H9 (cell line): ENCODE measurements at regions not wholly inside any gene's neighbourhood (a gene's known extent, or its start where the extent isn't known, plus 50 kb on each side); places are given as distances from the start of the nearest gene placed in this dataset.

ENCODE experiments used
- DNase-seq: peaks from one replicate; pipeline ENCODE4 v3.0.0-alpha.2; 2017
- H2AFZ ChIP-seq: one replicate; pipeline ENCODE4 v1.6.1; 2013; ENCODE audit warnings: mild to moderate bottlenecking, low read length, control low read depth, moderate library complexity
- H2AK5ac ChIP-seq: 2 replicates; pipeline ENCODE4 v1.6.1; 2013; ENCODE audit warnings: low read length, control low read depth, mixed read lengths; ENCODE audit not compliant: insufficient read length
- H2BK120ac ChIP-seq: one replicate; pipeline ENCODE4 v1.6.1; 2013; ENCODE audit warnings: low read depth, mild to moderate bottlenecking, low read length, control low read depth, inconsistent platforms; ENCODE audit not compliant: poor library complexity, severe bottlenecking
- H2BK12ac ChIP-seq: 2 replicates; pipeline ENCODE4 v1.6.1; 2013; ENCODE audit warnings: low read length, control low read depth, mixed read lengths, low read depth; ENCODE audit not compliant: insufficient read length
- H2BK15ac ChIP-seq: 2 replicates; pipeline ENCODE4 v1.6.1; 2013; ENCODE audit warnings: low read depth, low read length, control low read depth
- H2BK20ac ChIP-seq: one replicate; pipeline ENCODE4 v1.6.1; 2013; ENCODE audit warnings: low read depth, mild to moderate bottlenecking, low read length, control low read depth, inconsistent platforms; ENCODE audit not compliant: poor library complexity, severe bottlenecking
- H2BK5ac ChIP-seq: 2 replicates; pipeline ENCODE4 v1.6.1; 2013; ENCODE audit warnings: low read length, control low read depth, mixed read lengths; ENCODE audit not compliant: insufficient read length
- H3K14ac ChIP-seq: 2 replicates; pipeline ENCODE4 v1.6.1; 2013; ENCODE audit warnings: low read length, control low read depth; ENCODE audit not compliant: insufficient read depth
- H3K18ac ChIP-seq: 2 replicates; pipeline ENCODE4 v1.6.1; 2013; ENCODE audit warnings: low read depth, mild to moderate bottlenecking, mixed read lengths, low read length, control low read depth; ENCODE audit not compliant: insufficient read length
- H3K23ac ChIP-seq: 2 replicates; pipeline ENCODE4 v1.6.1; 2013; ENCODE audit warnings: low read length, control low read depth, mixed read lengths, low read depth; ENCODE audit not compliant: insufficient read length
- H3K23me2 ChIP-seq: 2 replicates; pipeline ENCODE4 v1.6.1; 2013; ENCODE audit warnings: low read depth, mild to moderate bottlenecking, mixed read lengths, low read length, control low read depth; ENCODE audit not compliant: insufficient read length, poor library complexity, severe bottlenecking
- H3K27ac ChIP-seq: 2 replicates; pipeline ENCODE4 v1.5.1; 2013; ENCODE audit warnings: low read length, control low read depth, mixed read lengths, low read depth; ENCODE audit not compliant: insufficient read length
- H3K27me3 ChIP-seq: 2 replicates; pipeline ENCODE4 v1.6.1; 2013; ENCODE audit warnings: low read length, control low read depth, inconsistent platforms; ENCODE audit not compliant: insufficient read depth
- H3K4ac ChIP-seq: 2 replicates; pipeline ENCODE4 v1.6.1; 2013; ENCODE audit warnings: low read depth, mild to moderate bottlenecking, control low read depth, inconsistent platforms, low read length, moderate library complexity
- H3K4me1 ChIP-seq: 2 replicates; pipeline ENCODE4 v1.6.1; 2013; ENCODE audit warnings: low read length, control low read depth, inconsistent platforms; ENCODE audit not compliant: insufficient read depth
- H3K4me2 ChIP-seq: 2 replicates; pipeline ENCODE4 v1.6.1; 2013; ENCODE audit warnings: low read length, control low read depth, mixed read lengths; ENCODE audit not compliant: insufficient read length, insufficient read depth
- H3K56ac ChIP-seq: 2 replicates; pipeline ENCODE4 v1.6.1; 2013; ENCODE audit warnings: low read depth, mild to moderate bottlenecking, mixed read lengths, low read length, control low read depth; ENCODE audit not compliant: insufficient read length
- H3K79me1 ChIP-seq: 2 replicates; pipeline ENCODE4 v1.6.1; 2013; ENCODE audit warnings: low read depth, mild to moderate bottlenecking, moderate library complexity, low read length, control low read depth, inconsistent platforms; ENCODE audit not compliant: insufficient read depth, poor library complexity, severe bottlenecking
- H3K79me2 ChIP-seq: 2 replicates; pipeline ENCODE4 v1.6.1; 2013; ENCODE audit warnings: low read length, control low read depth, inconsistent platforms; ENCODE audit not compliant: insufficient read depth
- H3K9ac ChIP-seq: 2 replicates; pipeline ENCODE4 v1.6.1; 2013; ENCODE audit warnings: low read length, control low read depth, mixed read lengths; ENCODE audit not compliant: insufficient read length; ENCODE audit errors: extremely low read depth
- H3K9me3 ChIP-seq: one replicate; pipeline ENCODE4 v1.6.1; 2013; ENCODE audit warnings: low read depth, low read length, inconsistent platforms; ENCODE audit not compliant: control insufficient read depth
- H3T11ph ChIP-seq: one replicate; pipeline ENCODE4 v1.6.1; 2013; ENCODE audit warnings: mild to moderate bottlenecking, low read length, control low read depth, inconsistent platforms
- H4K20me1 ChIP-seq: one replicate; pipeline ENCODE4 v1.6.1; 2013; ENCODE audit not compliant: control insufficient read depth, insufficient read length, insufficient read depth
- H4K5ac ChIP-seq: 2 replicates; pipeline ENCODE4 v1.6.1; 2013; ENCODE audit warnings: low read depth, mild to moderate bottlenecking, mixed read lengths, low read length, control low read depth; ENCODE audit not compliant: insufficient read length
- H4K8ac ChIP-seq: replicated peaks from 2 replicates; pipeline ENCODE4 v1.6.1; 2013; ENCODE audit warnings: low read length, control low read depth, mixed read lengths, low read depth; ENCODE audit not compliant: insufficient read length
- H4K91ac ChIP-seq: 2 replicates; pipeline ENCODE4 v1.6.1; 2013; ENCODE audit warnings: low read depth, mild to moderate bottlenecking, moderate library complexity, mixed read lengths, low read length, control low read depth; ENCODE audit not compliant: insufficient read length
- H3K27ac Mint-ChIP-seq, 3 experiments: 2 replicates in 2 of 3; 3 replicates in 1 of 3; pipeline ENCODE4 v1.8.0; 2020 to 2021; ENCODE audit warnings: mixed read lengths in 3 of 3, mild to moderate bottlenecking in 1 of 3, moderate library complexity in 1 of 3
- H3K27me3 Mint-ChIP-seq: 2 replicates; pipeline ENCODE4 v1.8.0; 2021; ENCODE audit warnings: low read depth, mild to moderate bottlenecking, moderate library complexity, mixed read lengths
- H3K36me3 Mint-ChIP-seq, 3 experiments: 2 replicates in 2 of 3; 3 replicates in 1 of 3; pipeline ENCODE4 v1.8.0; 2020 to 2021; ENCODE audit warnings: low read depth in 3 of 3, mixed read lengths in 3 of 3; ENCODE audit not compliant: insufficient read depth in 1 of 3
- H3K4me1 Mint-ChIP-seq, 2 experiments: 2 replicates each; pipeline ENCODE4 v1.8.0; 2020; ENCODE audit warnings: mixed read lengths in 2 of 2
- H3K4me3 Mint-ChIP-seq, 2 experiments: 2 replicates in 1 of 2; 3 replicates in 1 of 2; pipeline ENCODE4 v1.8.0; 2020 to 2021; ENCODE audit warnings: mild to moderate bottlenecking in 2 of 2, mixed read lengths in 2 of 2, moderate library complexity in 1 of 2
- H3K9me3 Mint-ChIP-seq, 2 experiments: 2 replicates in 1 of 2; 3 replicates in 1 of 2; pipeline ENCODE4 v1.8.0; 2020; ENCODE audit warnings: mild to moderate bottlenecking in 2 of 2, mixed read lengths in 2 of 2, moderate library complexity in 1 of 2
- WGBS: extraction: QIAGEN DNeasy Blood & Tissue Kit; methylation state at CpG from one replicate; pipeline ENCODE4 v1.1.7; 2013; ENCODE audit warnings: missing lambda C conversion rate, low lambda C conversion rate, mixed read lengths; ENCODE audit not compliant: insufficient read length; ENCODE audit errors: extremely low coverage; 5-methylcytosine and 5-hydroxymethylcytosine counted together
- TF ChIP-seq, protein P1 (sequence below): fragments of 200-600 bp; sonication (generic); conservative IDR thresholded peaks from 3 replicates; pipeline ENCODE4 v1.8.0; 2021; ENCODE audit warnings: antibody characterized with exemption, mild to moderate bottlenecking

- H3K4me3 Mint-ChIP-seq = no peak overlapping the region
Measured at GRCh38 chr4:170675568-170676262, 586.0 kb upstream of the AADAT start.

More at GRCh38 chr4:170675568-170676262, 586.0 kb upstream of the AADAT start:
- no peaks in the 10 kb centered on the region for H3K79me1 ChIP-seq
- H2BK5ac ChIP-seq = no peak overlapping the region
- no CpG with 5 or more reads among the region's 2 CpGs for WGBS
- no peak overlapping the region for H2BK15ac ChIP-seq
- no peaks in the 10 kb centered on the region for H3K27me3 ChIP-seq
- H3K4ac ChIP-seq = no peak overlapping the region
- H3T11ph ChIP-seq = no peak overlapping the region
- TF ChIP-seq, protein P1, sequence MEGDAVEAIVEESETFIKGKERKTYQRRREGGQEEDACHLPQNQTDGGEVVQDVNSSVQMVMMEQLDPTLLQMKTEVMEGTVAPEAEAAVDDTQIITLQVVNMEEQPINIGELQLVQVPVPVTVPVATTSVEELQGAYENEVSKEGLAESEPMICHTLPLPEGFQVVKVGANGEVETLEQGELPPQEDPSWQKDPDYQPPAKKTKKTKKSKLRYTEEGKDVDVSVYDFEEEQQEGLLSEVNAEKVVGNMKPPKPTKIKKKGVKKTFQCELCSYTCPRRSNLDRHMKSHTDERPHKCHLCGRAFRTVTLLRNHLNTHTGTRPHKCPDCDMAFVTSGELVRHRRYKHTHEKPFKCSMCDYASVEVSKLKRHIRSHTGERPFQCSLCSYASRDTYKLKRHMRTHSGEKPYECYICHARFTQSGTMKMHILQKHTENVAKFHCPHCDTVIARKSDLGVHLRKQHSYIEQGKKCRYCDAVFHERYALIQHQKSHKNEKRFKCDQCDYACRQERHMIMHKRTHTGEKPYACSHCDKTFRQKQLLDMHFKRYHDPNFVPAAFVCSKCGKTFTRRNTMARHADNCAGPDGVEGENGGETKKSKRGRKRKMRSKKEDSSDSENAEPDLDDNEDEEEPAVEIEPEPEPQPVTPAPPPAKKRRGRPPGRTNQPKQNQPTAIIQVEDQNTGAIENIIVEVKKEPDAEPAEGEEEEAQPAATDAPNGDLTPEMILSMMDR = no peak
- no peak overlapping the region for H4K5ac ChIP-seq
- no peak for DNase-seq
- H2BK120ac ChIP-seq = no peak overlapping the region
- no peak overlapping the region for H3K27ac ChIP-seq
- no peak overlapping the region for H4K8ac ChIP-seq
- H3K27me3 Mint-ChIP-seq = no peaks in the 10 kb centered on the region
- peaks cover 30 to 34% of the 10 kb centered on the region in 2 experiments; a peak in 4 of 5 replicates for H3K9me3 Mint-ChIP-seq
- no peak overlapping the region for H3K23ac ChIP-seq
- no peak overlapping the region for H2AFZ ChIP-seq
- H3K36me3 Mint-ChIP-seq = peaks cover 20 to 29% (median 23%) of the 10 kb centered on the region in 3 experiments
- no peaks in the 10 kb centered on the region for H4K20me1 ChIP-seq
- no peak overlapping the region for H2BK12ac ChIP-seq
- H3K79me2 ChIP-seq = no peaks in the 10 kb centered on the region
- H3K4me1 ChIP-seq = no peaks in the 10 kb centered on the region; the same call in 1 of the 2 replicates
- no peak overlapping the region for H2AK5ac ChIP-seq
- H3K9ac ChIP-seq = no peak overlapping the region
- no peak overlapping the region for H4K91ac ChIP-seq
- H3K14ac ChIP-seq = no peak overlapping the region
- no peak overlapping the region for H2BK20ac ChIP-seq
- no peak overlapping the region for H3K18ac ChIP-seq
- H3K23me2 ChIP-seq = no peaks in the 10 kb centered on the region
- peak overlapping the region in 1 of 3 experiments; percentile 75; a peak in 1 of 7 replicates for H3K27ac Mint-ChIP-seq
- H3K4me2 ChIP-seq = no peak overlapping the region
- no peaks in the 10 kb centered on the region for H3K9me3 ChIP-seq
- H3K4me1 Mint-ChIP-seq = peaks cover 5% of the 10 kb centered on the region in 2 experiments
- H3K56ac ChIP-seq = no peak overlapping the region
